HCT116 (cell line): ENCODE measurements at regions not wholly inside any gene's neighbourhood (a gene's known extent, or its start where the extent isn't known, plus 50 kb on each side); places are given as distances from the start of the nearest gene placed in this dataset.

ENCODE experiments used
- ATAC-seq: fragments of 200-7000 bp; cut with Tn5 transposase; 2 replicates; pipeline ENCODE4 v1.9.1; 2020; ENCODE audit warnings: mild to moderate bottlenecking, moderate library complexity
- BruUV-seq: library from RNA; stranded (reverse); fragments of 400-500 nt; replicated peaks from 2 replicates; lab custom pipeline; 2021; lab: Mats Ljungman, UMichigan
- CTCF ChIA-PET: fragments of 300-600 bp; sonication (Branson Sonifier 250); formaldehyde crosslinking; loops from one replicate; lab custom pipeline; 2021; ENCODE audit warnings: antibody characterized with exemption; lab: Charles Lee
- POLR2A ChIA-PET: fragments of 300-600, 350-600 bp; sonication (Branson Sonifier 250); formaldehyde crosslinking; loops from one replicate; lab custom pipeline; 2021; ENCODE audit warnings: antibody characterized with exemption; lab: Charles Lee
- RAD21 ChIA-PET, 2 experiments: fragments of 300-600 bp; sonication (Branson Sonifier 250); formaldehyde crosslinking; loops; one replicate each; lab custom pipeline; 2023; ENCODE audit warnings: low total read pairs in 2 of 2; ENCODE audit not compliant: uncharacterized antibody in 2 of 2, unreplicated experiment in 2 of 2, low non-redundant PET in 1 of 2; lab: Charles Lee
- DNase-seq: peaks from one replicate; pipeline ENCODE4 v3.0.0-alpha.2; 2010; ENCODE audit warnings: low read depth, low spot score
- H2AFZ ChIP-seq: fragments of 200-600 bp; shearing (Covaris generic), sonication (generic); 2 replicates; pipeline ENCODE4 v1.6.1; 2017; ENCODE audit warnings: low read depth, mixed run types, mixed read lengths, antibody characterized with exemption, low read length; ENCODE audit not compliant: poor library complexity, severe bottlenecking
- H3K27ac ChIP-seq: 2 replicates; pipeline ENCODE4 v1.5.1; 2012; ENCODE audit warnings: low read depth, low read length
- H3K27me3 ChIP-seq: fragments of 200-600 bp; sonication (generic); 2 replicates; pipeline ENCODE4 v1.6.1; 2016; ENCODE audit warnings: mixed run types, low read length, mixed read lengths; ENCODE audit not compliant: insufficient read depth
- H3K36me3 ChIP-seq, 2 experiments: fragments of 200-500 bp in 1 of 2; fragments of 200-600 bp in 1 of 2; sonication (Bioruptor generic) in 1 of 2; sonication (generic) in 1 of 2; 2 replicates each; pipeline versions ENCODE4 v1.5.1 to v1.6.1; 2014 to 2016; ENCODE audit warnings: low read length in 2 of 2, inconsistent platforms in 1 of 2, mixed read lengths in 1 of 2, mixed run types in 1 of 2; ENCODE audit not compliant: insufficient read depth in 2 of 2, control insufficient read depth in 1 of 2
- H3K4me1 ChIP-seq, 2 experiments: fragments of 200-600 bp in 1 of 2; sonication (generic) in 1 of 2; 2 replicates each; pipeline versions ENCODE4 v1.5.1 to v1.6.1; 2012 to 2017; ENCODE audit warnings: low read length in 2 of 2, inconsistent platforms in 1 of 2, mild to moderate bottlenecking in 1 of 2, mixed read lengths in 1 of 2, mixed run types in 1 of 2, moderate library complexity in 1 of 2; ENCODE audit not compliant: insufficient read depth in 2 of 2, control insufficient read depth in 1 of 2
- H3K4me2 ChIP-seq: fragments of 200-600 bp; sonication (generic); 2 replicates; pipeline ENCODE4 v1.6.1; 2017; ENCODE audit warnings: mixed run types, low read length, mixed read lengths
- H3K4me3 ChIP-seq, 2 experiments: fragments of 200-600 bp in 1 of 2; sonication (generic) in 1 of 2; replicated peaks in 1 of 2; 2 replicates each; pipeline ENCODE4 v1.5.1; 2011 to 2016; ENCODE audit warnings: low read length in 2 of 2, control low read depth in 1 of 2, low read depth in 1 of 2, mild to moderate bottlenecking in 1 of 2, mixed read lengths in 1 of 2, mixed run types in 1 of 2
- H3K79me2 ChIP-seq: fragments of 200-600 bp; sonication (generic); 2 replicates; pipeline ENCODE4 v1.6.1; 2017; ENCODE audit warnings: mild to moderate bottlenecking, mixed run types, low read length, moderate library complexity, mixed read lengths; ENCODE audit not compliant: insufficient read depth
- H3K9ac ChIP-seq: fragments of 200-600 bp; sonication (generic); 2 replicates; pipeline ENCODE4 v1.6.1; 2016; ENCODE audit warnings: low read length, mixed read lengths
- H3K9me2 ChIP-seq: fragments of 200-600 bp; sonication (generic), shearing (Covaris generic); 2 replicates; pipeline ENCODE4 v1.6.1; 2017; ENCODE audit warnings: mixed run types, mild to moderate bottlenecking, moderate library complexity; ENCODE audit not compliant: insufficient read depth
- H3K9me3 ChIP-seq, 2 experiments: fragments of 200-500 bp in 1 of 2; fragments of 200-600 bp in 1 of 2; sonication (Bioruptor generic) in 1 of 2; sonication (generic) in 1 of 2; 2 replicates each; pipeline ENCODE4 v1.6.1; 2014 to 2017; ENCODE audit warnings: low read length in 2 of 2, mixed read lengths in 2 of 2, inconsistent platforms in 1 of 2, low read depth in 1 of 2, mild to moderate bottlenecking in 1 of 2, mixed run types in 1 of 2, moderate library complexity in 1 of 2; ENCODE audit not compliant: control insufficient read depth in 1 of 2, insufficient read depth in 1 of 2
- H4K20me1 ChIP-seq: fragments of 200-600 bp; sonication (generic), shearing (Covaris generic); 2 replicates; pipeline ENCODE4 v1.6.1; 2017; ENCODE audit warnings: mixed run types, mild to moderate bottlenecking, moderate library complexity; ENCODE audit not compliant: insufficient read depth
- EZH2phosphoT487 ChIP-seq: fragments of 200-600 bp; IDR thresholded peaks from 2 replicates; pipeline ENCODE4 v1.6.1; 2018; ENCODE audit warnings: antibody characterized with exemption, borderline replicate concordance
- FOSL1 ChIP-seq: IDR thresholded peaks from 2 replicates; pipeline ENCODE4 v1.6.1; 2012; ENCODE audit warnings: low read depth
- POLR2A ChIP-seq: IDR thresholded peaks from 2 replicates; pipeline ENCODE4 v1.7.0; 2011; ENCODE audit warnings: borderline replicate concordance; ENCODE audit not compliant: insufficient read depth, insufficient read length; ENCODE audit errors: extremely low read depth
- REST ChIP-seq: IDR thresholded peaks from 2 replicates; pipeline ENCODE4 v1.6.1; 2012; ENCODE audit warnings: low read depth
- intact Hi-C: fragments of 100-400 bp; cut with micrococcal nuclease; formaldehyde crosslinking; loops from 2 replicates; pipeline ENCODE4 v1.10.0; 2022
- TF ChIP-seq, protein P1 (sequence below), 3 experiments: fragments of 200-600 bp in 1 of 3; sonication (generic) in 1 of 3; IDR thresholded peaks in 2 of 3; conservative IDR thresholded peaks in 1 of 3; 2 replicates each; pipeline ENCODE4 v1.5.1; 2012 to 2017; ENCODE audit warnings: low read depth in 2 of 3, low read length in 2 of 3, antibody characterized with exemption in 1 of 3, borderline replicate concordance in 1 of 3, control low read depth in 1 of 3, mild to moderate bottlenecking in 1 of 3, mixed read lengths in 1 of 3, mixed run types in 1 of 3, moderate library complexity in 1 of 3; ENCODE audit not compliant: insufficient read depth in 1 of 3

- no peak overlapping the region for H3K9ac ChIP-seq
- no peaks in the 10 kb centered on the region for H3K9me3 ChIP-seq
- ATAC-seq (no peak), DNase-seq (no peak)
- no peaks in the 10 kb centered on the region for H3K79me2 ChIP-seq
- H3K4me2 ChIP-seq = no peak overlapping the region
- CTCF ChIA-PET = no interaction called here
- no peak for TF ChIP-seq FOSL1
- TF ChIP-seq EZH2phosphoT487 = no peak
- TF ChIP-seq POLR2A = no peak
- TF ChIP-seq, protein P1, sequence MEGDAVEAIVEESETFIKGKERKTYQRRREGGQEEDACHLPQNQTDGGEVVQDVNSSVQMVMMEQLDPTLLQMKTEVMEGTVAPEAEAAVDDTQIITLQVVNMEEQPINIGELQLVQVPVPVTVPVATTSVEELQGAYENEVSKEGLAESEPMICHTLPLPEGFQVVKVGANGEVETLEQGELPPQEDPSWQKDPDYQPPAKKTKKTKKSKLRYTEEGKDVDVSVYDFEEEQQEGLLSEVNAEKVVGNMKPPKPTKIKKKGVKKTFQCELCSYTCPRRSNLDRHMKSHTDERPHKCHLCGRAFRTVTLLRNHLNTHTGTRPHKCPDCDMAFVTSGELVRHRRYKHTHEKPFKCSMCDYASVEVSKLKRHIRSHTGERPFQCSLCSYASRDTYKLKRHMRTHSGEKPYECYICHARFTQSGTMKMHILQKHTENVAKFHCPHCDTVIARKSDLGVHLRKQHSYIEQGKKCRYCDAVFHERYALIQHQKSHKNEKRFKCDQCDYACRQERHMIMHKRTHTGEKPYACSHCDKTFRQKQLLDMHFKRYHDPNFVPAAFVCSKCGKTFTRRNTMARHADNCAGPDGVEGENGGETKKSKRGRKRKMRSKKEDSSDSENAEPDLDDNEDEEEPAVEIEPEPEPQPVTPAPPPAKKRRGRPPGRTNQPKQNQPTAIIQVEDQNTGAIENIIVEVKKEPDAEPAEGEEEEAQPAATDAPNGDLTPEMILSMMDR (IDR thresholded peaks at IDR 0.05 in 2 of 3, conservative IDR thresholded peaks at IDR 0.05 in 1 of 3; ENCODE audit: borderline replicate concordance in 1 of 3, insufficient read depth in 1 of 3, low read depth in 2 of 3, low read length in 2 of 3) = no peak
- TF ChIP-seq REST = no peak
- H2AFZ ChIP-seq = no peak overlapping the region
- RAD21 ChIA-PET = no interaction called here
- POLR2A ChIA-PET = no interaction called here
- no peaks in the 10 kb centered on the region for H3K9me2 ChIP-seq
- no TSS peak for BruUV-seq
- H4K20me1 ChIP-seq = no peaks in the 10 kb centered on the region
- no peak overlapping the region for H3K27ac ChIP-seq
- intact Hi-C loops = no loop called here
- H3K36me3 ChIP-seq = no peaks in the 10 kb centered on the region
- H3K27me3 ChIP-seq = no peaks in the 10 kb centered on the region
- no peak overlapping the region for H3K4me3 ChIP-seq
- no peaks in the 10 kb centered on the region for H3K4me1 ChIP-seq
These were observed 224.9 kb upstream of the VCX3A start for GRCh38 chrX:6759655-6760375.
